SU-DHL-6 (cell line): ENCODE measurements at regions not wholly inside any gene's neighbourhood (a gene's known extent, or its start where the extent isn't known, plus 50 kb on each side); places are given as distances from the start of the nearest gene placed in this dataset.

ENCODE experiments used
- CTCF ChIP-seq: fragments of 200-600 bp; sonication (generic); IDR thresholded peaks from one replicate; pipeline ENCODE4 v1.5.1; 2017; ENCODE audit warnings: antibody characterized with exemption, mild to moderate bottlenecking, low read length, moderate library complexity; ENCODE audit not compliant: insufficient read depth, poor library complexity, severe bottlenecking
- EZH2phosphoT487 ChIP-seq: fragments of 200-600 bp; sonication (generic), shearing (Covaris generic); conservative IDR thresholded peaks from 2 replicates; pipeline ENCODE4 v1.6.1; 2018; ENCODE audit warnings: mild to moderate bottlenecking, antibody characterized with exemption, low read length, moderate library complexity, mixed read lengths

GRCh38 chr14:49319810-49320209 is 266.4 kb downstream of the RPS29 start:
- TF ChIP-seq CTCF (no peak), EZH2phosphoT487 (no peak)
